Suppressor macrophage treated with lipopolysaccharide for 4 hours (primary cell): ENCODE measurements at regions not wholly inside any gene's neighbourhood (a gene's known extent, or its start where the extent isn't known, plus 50 kb on each side); places are given as distances from the start of the nearest gene placed in this dataset.
"Not testable (repeated sequence)": the region's sequence is repeated elsewhere in the genome, so short reads cannot be mapped to it uniquely, and the experiment has no call there.

ENCODE experiments used
- DNase-seq: peaks from one replicate; pipeline ENCODE4 v3.0.0-alpha.2; 2020

GRCh38 chr17:13788385-13788784, 186.7 kb upstream of the HS3ST3A1 start:
- no peak for DNase-seq

- no peak for DNase-seq
Measured at GRCh38 chr17:13792314-13792713, 190.6 kb upstream of the HS3ST3A1 start.

- DNase-seq = no peak
Measured at GRCh38 chr17:13793951-13794350, 192.2 kb upstream of the HS3ST3A1 start.

- no peak for DNase-seq
Measured at GRCh38 chr17:13797863-13798262, 196.1 kb upstream of the HS3ST3A1 start.

- DNase-seq = no peak
Measured at GRCh38 chr17:13806092-13806491, 204.4 kb upstream of the HS3ST3A1 start.

GRCh38 chr17:13807103-13807502, 205.4 kb upstream of the HS3ST3A1 start:
- DNase-seq = no peak

GRCh38 chr17:13812350-13812749, 210.6 kb upstream of the HS3ST3A1 start:
- no peak for DNase-seq

- no peak for DNase-seq
Measured at GRCh38 chr17:13813347-13814240, 211.9 kb upstream of the HS3ST3A1 start.

- no peak for DNase-seq
Measured at GRCh38 chr17:13822700-13823099, 221.0 kb upstream of the HS3ST3A1 start.

GRCh38 chr17:13825526-13826040, 223.9 kb upstream of the HS3ST3A1 start:
- no peak for DNase-seq

GRCh38 chr17:13827118-13827517, 225.4 kb upstream of the HS3ST3A1 start:
- DNase-seq = no peak

- no peak for DNase-seq
Measured at GRCh38 chr17:13833921-13834320, 232.2 kb upstream of the HS3ST3A1 start.

GRCh38 chr17:13835151-13835550, 233.4 kb upstream of the HS3ST3A1 start:
- DNase-seq = no peak

GRCh38 chr17:13837417-13837816, 231.9 kb upstream of the COX10 start:
- DNase-seq = no peak

- no peak for DNase-seq
Measured at GRCh38 chr17:13840254-13840653, 229.1 kb upstream of the COX10 start.

GRCh38 chr17:13843862-13844635, 225.3 kb upstream of the COX10 start:
- no peak for DNase-seq

- no peak for DNase-seq
Measured at GRCh38 chr17:13851889-13852288, 217.4 kb upstream of the COX10 start.

- DNase-seq = not testable (repeated sequence)
Measured at GRCh38 chr17:13855730-13856129, 213.6 kb upstream of the COX10 start.

GRCh38 chr17:13862346-13862745, 207.0 kb upstream of the COX10 start:
- DNase-seq = peak; percentile 29

GRCh38 chr17:13863436-13863835, 205.9 kb upstream of the COX10 start:
- no peak for DNase-seq

GRCh38 chr17:13864521-13864920, 204.8 kb upstream of the COX10 start:
- DNase-seq = peak; percentile 12

GRCh38 chr17:13865650-13866049, 203.7 kb upstream of the COX10 start:
- no peak for DNase-seq

GRCh38 chr17:13869331-13869940, 199.9 kb upstream of the COX10 start:
- DNase-seq = no peak
